ENCODE measurements at regions not wholly inside any gene's neighbourhood (a gene's known extent, or its start where the extent isn't known, plus 50 kb on each side); places are given as distances from the start of the nearest gene placed in this dataset.
"Not testable (repeated sequence)": the region's sequence is repeated elsewhere in the genome, so short reads cannot be mapped to it uniquely, and the experiment has no call there.

GRCh38 chrX:26444417-26444816 is 228.4 kb downstream of the MAGEB5 start:
- H3K27me3 Mint-ChIP-seq; H3K27ac Mint-ChIP-seq; DNase-seq; H3K9me3 Mint-ChIP-seq (ENCODE audit: low read depth); H3K36me3 Mint-ChIP-seq; H3K4me1 Mint-ChIP-seq; ATAC-seq; CTCF ChIA-PET; H3K4me3 Mint-ChIP-seq: not testable (repeated sequence)

GRCh38 chrX:26442340-26442739 is 226.4 kb downstream of the MAGEB5 start:
- Mint-ChIP-seq H3K27ac (no peak overlapping the region), H3K36me3 (no peaks in the 10 kb centered on the region), H3K27me3 (no peaks in the 10 kb centered on the region), H3K4me3 (no peak overlapping the region), H3K4me1 (no peaks in the 10 kb centered on the region), H3K9me3 (ENCODE audit: low read depth) (no peaks in the 10 kb centered on the region)
- CTCF ChIA-PET: no interaction called here
- no peak for DNase-seq
- no peak for ATAC-seq

DNA sequence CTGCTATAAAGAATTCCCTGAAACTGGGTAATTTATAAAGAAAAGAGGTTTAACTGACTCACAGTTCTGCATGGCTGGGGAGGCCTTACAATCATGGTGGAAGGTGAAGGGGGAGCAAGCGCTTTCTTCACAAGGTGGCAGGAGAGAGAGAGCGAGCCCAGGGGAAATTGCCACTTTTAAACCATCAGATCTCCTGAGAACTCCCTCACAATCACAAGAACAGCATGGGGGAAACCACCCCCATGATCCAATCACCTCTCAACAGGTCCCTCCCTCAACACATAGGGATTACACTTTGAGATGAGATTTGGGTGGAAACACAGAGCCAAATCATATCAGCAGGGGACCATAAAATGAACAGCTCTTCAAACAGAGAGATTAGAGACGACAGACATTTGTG is 198.6 kb downstream of the MAGEB5 start:
- no peaks in the 10 kb centered on the region for H3K4me1 Mint-ChIP-seq
- H3K9me3 Mint-ChIP-seq (ENCODE audit: low read depth): peaks cover 2% of the 10 kb centered on the region
- no peak overlapping the region for H3K27ac Mint-ChIP-seq
- no peak for ATAC-seq
- no peak overlapping the region for H3K4me3 Mint-ChIP-seq
- H3K36me3 Mint-ChIP-seq: no peaks in the 10 kb centered on the region
- no peak for DNase-seq
- no peaks in the 10 kb centered on the region for H3K27me3 Mint-ChIP-seq
- CTCF ChIA-PET: no interaction called here

DNA sequence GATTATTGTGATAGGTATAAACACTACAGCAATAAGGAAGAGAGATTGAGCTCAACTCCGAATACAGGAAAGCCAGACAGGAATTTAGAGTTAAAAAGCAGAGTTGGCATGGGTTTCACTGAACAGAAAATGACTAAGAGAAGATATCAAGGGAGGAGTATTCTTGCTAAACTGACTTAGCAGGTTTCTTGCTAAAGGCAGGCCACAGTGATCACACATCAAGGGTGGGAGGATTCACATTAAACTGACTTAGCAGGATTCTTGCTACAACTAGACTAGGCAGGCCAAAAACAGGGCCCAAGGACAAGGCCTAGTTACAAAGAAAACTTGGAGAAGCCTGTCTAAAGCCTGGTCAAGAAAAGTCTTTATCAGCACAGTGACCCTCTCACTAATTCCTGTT is 195.1 kb downstream of the MAGEB5 start:
- Mint-ChIP-seq H3K4me3 (no peak overlapping the region), H3K9me3 (ENCODE audit: low read depth) (no peaks in the 10 kb centered on the region), H3K4me1 (no peaks in the 10 kb centered on the region), H3K27ac (no peak overlapping the region), H3K27me3 (no peaks in the 10 kb centered on the region), H3K36me3 (no peaks in the 10 kb centered on the region)
- DNase-seq (no peak), ATAC-seq (no peak)
- CTCF ChIA-PET: no interaction called here

- Mint-ChIP-seq H3K9me3 (ENCODE audit: low read depth) (no peaks in the 10 kb centered on the region), H3K27ac (no peak overlapping the region), H3K4me1 (no peaks in the 10 kb centered on the region), H3K27me3 (no peaks in the 10 kb centered on the region), H3K4me3 (no peak overlapping the region), H3K36me3 (no peaks in the 10 kb centered on the region)
- no peak for ATAC-seq
- DNase-seq: no peak
- CTCF ChIA-PET: no interaction called here
Measured at GRCh38 chrX:26409636-26410035, 193.7 kb downstream of the MAGEB5 start.

DNA sequence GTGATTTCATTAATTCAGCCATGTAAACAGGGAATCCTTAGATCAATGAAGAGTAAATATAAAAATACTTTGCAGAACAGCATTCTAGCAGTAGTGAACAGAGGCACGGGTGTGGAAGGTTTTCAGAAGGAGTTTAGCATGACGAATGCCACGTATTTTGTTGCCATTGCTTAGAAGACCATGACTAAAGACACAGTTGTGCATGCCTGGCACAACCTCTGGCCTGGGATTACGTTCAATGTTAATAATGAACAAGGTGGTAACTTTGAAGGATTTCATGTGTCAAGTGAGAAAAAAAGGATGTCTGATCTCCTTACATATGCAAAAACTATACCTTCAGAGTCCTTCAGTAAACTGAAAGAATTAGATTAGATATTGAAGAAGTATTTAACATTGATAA is 171.9 kb downstream of the MAGEB5 start:
- DNase-seq: no peak
- H3K4me1 Mint-ChIP-seq: no peaks in the 10 kb centered on the region
- CTCF ChIA-PET: no interaction called here
- ATAC-seq: no peak
- no peaks in the 10 kb centered on the region for H3K9me3 Mint-ChIP-seq (ENCODE audit: low read depth)
- H3K36me3 Mint-ChIP-seq: no peaks in the 10 kb centered on the region
- no peak overlapping the region for H3K27ac Mint-ChIP-seq
- H3K4me3 Mint-ChIP-seq: no peak overlapping the region
- H3K27me3 Mint-ChIP-seq: no peaks in the 10 kb centered on the region

- Mint-ChIP-seq H3K4me3 (no peak overlapping the region), H3K27ac (no peak overlapping the region), H3K27me3 (no peaks in the 10 kb centered on the region), H3K36me3 (no peaks in the 10 kb centered on the region), H3K4me1 (no peaks in the 10 kb centered on the region), H3K9me3 (ENCODE audit: low read depth) (no peaks in the 10 kb centered on the region)
- no peak for ATAC-seq
- no peak for DNase-seq
- CTCF ChIA-PET: no interaction called here
Measured at GRCh38 chrX:26376037-26376708, 160.2 kb downstream of the MAGEB5 start.

- CTCF ChIA-PET: no interaction called here
- ATAC-seq: no peak
- no peak for DNase-seq
- no peaks in the 10 kb centered on the region for H3K36me3 Mint-ChIP-seq
- H3K4me1 Mint-ChIP-seq: no peaks in the 10 kb centered on the region
- no peaks in the 10 kb centered on the region for H3K9me3 Mint-ChIP-seq (ENCODE audit: low read depth)
- no peaks in the 10 kb centered on the region for H3K27me3 Mint-ChIP-seq
- H3K4me3 Mint-ChIP-seq: no peak overlapping the region
- H3K27ac Mint-ChIP-seq: no peak overlapping the region
Measured at GRCh38 chrX:26375346-26375745, 159.4 kb downstream of the MAGEB5 start.

GRCh38 chrX:26373829-26374228 is 157.9 kb downstream of the MAGEB5 start:
- DNase-seq (no peak), ATAC-seq (no peak)
- Mint-ChIP-seq H3K27me3 (no peaks in the 10 kb centered on the region), H3K9me3 (ENCODE audit: low read depth) (peaks cover 2% of the 10 kb centered on the region), H3K4me1 (no peaks in the 10 kb centered on the region), H3K27ac (no peak overlapping the region), H3K4me3 (no peak overlapping the region), H3K36me3 (no peaks in the 10 kb centered on the region)
- CTCF ChIA-PET: no interaction called here

GRCh38 chrX:26352891-26353430 is 137.0 kb downstream of the MAGEB5 start:
- no peak overlapping the region for H3K4me3 Mint-ChIP-seq
- no peaks in the 10 kb centered on the region for H3K36me3 Mint-ChIP-seq
- DNase-seq: no peak
- H3K27me3 Mint-ChIP-seq: no peaks in the 10 kb centered on the region
- peaks cover 2% of the 10 kb centered on the region for H3K9me3 Mint-ChIP-seq (ENCODE audit: low read depth)
- no peak for ATAC-seq
- no peak overlapping the region for H3K27ac Mint-ChIP-seq
- CTCF ChIA-PET: no interaction called here
- H3K4me1 Mint-ChIP-seq: no peaks in the 10 kb centered on the region

- no peak overlapping the region for H3K27ac Mint-ChIP-seq
- H3K9me3 Mint-ChIP-seq (ENCODE audit: low read depth): no peaks in the 10 kb centered on the region
- H3K36me3 Mint-ChIP-seq: no peaks in the 10 kb centered on the region
- DNase-seq: no peak
- no peak for ATAC-seq
- H3K4me3 Mint-ChIP-seq: no peak overlapping the region
- CTCF ChIA-PET: no interaction called here
- no peaks in the 10 kb centered on the region for H3K4me1 Mint-ChIP-seq
- no peaks in the 10 kb centered on the region for H3K27me3 Mint-ChIP-seq
Measured at GRCh38 chrX:26347171-26347570, 131.2 kb downstream of the MAGEB5 start.

- H3K27ac Mint-ChIP-seq: no peak overlapping the region
- ATAC-seq: no peak
- no peaks in the 10 kb centered on the region for H3K36me3 Mint-ChIP-seq
- CTCF ChIA-PET: no interaction called here
- no peaks in the 10 kb centered on the region for H3K27me3 Mint-ChIP-seq
- no peak overlapping the region for H3K4me3 Mint-ChIP-seq
- no peak for DNase-seq
- peaks cover 2% of the 10 kb centered on the region for H3K9me3 Mint-ChIP-seq (ENCODE audit: low read depth)
- H3K4me1 Mint-ChIP-seq: no peaks in the 10 kb centered on the region
Measured at GRCh38 chrX:26334232-26334631, 118.3 kb downstream of the MAGEB5 start.

DNA sequence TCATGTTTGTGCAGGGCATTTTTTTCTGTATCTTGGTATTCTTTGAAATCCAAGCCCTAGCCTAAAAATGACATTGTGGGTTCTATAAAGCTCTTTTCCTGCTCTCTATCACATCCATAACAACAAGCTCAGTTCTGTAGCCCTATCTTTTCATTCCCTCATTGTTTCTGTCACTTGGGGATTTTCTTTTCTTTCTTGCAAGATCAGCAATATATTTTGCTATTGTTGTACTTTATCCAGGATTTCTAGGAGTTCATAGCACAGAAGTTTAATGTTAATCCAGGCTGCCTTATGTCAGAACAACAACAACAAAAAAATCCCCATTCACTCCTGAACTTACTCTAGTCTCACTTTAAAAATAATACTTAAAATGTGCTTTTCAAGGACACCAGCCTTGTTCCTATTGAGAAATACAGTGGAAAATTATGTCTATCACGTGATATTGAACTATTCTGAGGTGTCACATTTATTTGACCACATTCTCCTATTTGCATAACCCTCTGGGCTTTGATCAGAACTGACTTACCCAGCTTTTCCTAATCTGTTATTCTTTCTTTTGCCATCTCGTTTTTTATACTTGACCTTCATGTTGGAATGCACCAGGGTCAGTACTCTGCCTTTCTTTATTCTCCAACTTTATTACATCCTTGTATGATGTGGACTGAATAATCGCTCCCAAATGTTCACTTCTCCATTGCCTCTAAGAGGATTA is 112.8 kb downstream of the MAGEB5 start:
- H3K4me1 Mint-ChIP-seq: no peaks in the 10 kb centered on the region
- H3K27me3 Mint-ChIP-seq: no peaks in the 10 kb centered on the region
- no peak for ATAC-seq
- DNase-seq: no peak
- no peak overlapping the region for H3K27ac Mint-ChIP-seq
- CTCF ChIA-PET: no interaction called here
- H3K4me3 Mint-ChIP-seq: no peak overlapping the region
- peaks cover 2% of the 10 kb centered on the region for H3K9me3 Mint-ChIP-seq (ENCODE audit: low read depth)
- no peaks in the 10 kb centered on the region for H3K36me3 Mint-ChIP-seq

DNA sequence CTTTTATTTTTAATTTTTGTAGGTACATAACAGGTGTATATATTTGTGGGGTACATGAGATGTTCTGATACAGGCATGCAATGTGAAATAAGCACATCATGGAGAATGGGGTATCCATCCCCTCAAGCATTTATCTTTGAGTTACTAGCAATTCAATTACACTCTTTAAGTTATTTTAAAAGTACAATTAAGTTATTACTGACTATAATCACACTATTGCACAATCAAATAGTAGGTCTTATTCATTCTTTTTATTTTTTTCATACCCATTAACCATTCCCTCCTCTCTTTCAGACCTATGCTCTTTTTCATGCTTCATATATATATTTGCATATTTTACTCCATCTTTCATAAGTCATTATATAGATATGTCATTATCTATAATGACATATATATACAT is 93.3 kb downstream of the MAGEB5 start:
- CTCF ChIA-PET: no interaction called here

More for the DNA sequence above, 93.3 kb downstream of the MAGEB5 start:
- Mint-ChIP-seq H3K4me1 (no peaks in the 10 kb centered on the region), H3K36me3 (no peaks in the 10 kb centered on the region), H3K27me3 (no peaks in the 10 kb centered on the region), H3K4me3 (no peak overlapping the region), H3K9me3 (ENCODE audit: low read depth) (no peaks in the 10 kb centered on the region), H3K27ac (no peak overlapping the region)
- no peak for ATAC-seq
- DNase-seq: no peak
